Breast epithelium (tissue), 3 donors: ENCODE measurements at regions not wholly inside any gene's neighbourhood (a gene's known extent, or its start where the extent isn't known, plus 50 kb on each side); places are given as distances from the start of the nearest gene placed in this dataset.
"Not testable (repeated sequence)": the region's sequence is repeated elsewhere in the genome, so short reads cannot be mapped to it uniquely, and the experiment has no call there.

Experiments
- POLR2A ChIP-seq: fragments of 450-650 bp; IDR thresholded peaks from one replicate; pipeline ENCODE4 v1.6.1; 2016; ENCODE audit warnings: antibody characterized with exemption, mild to moderate bottlenecking, moderate library complexity
- POLR2AphosphoS5 ChIP-seq, 3 donors: sonication (generic); formaldehyde crosslinking; IDR thresholded peaks; one replicate each; pipeline ENCODE4 v1.6.1; 2017; ENCODE audit warnings: antibody characterized with exemption in 3 of 3
- TF ChIP-seq, protein P1 (sequence below), 3 donors: fragments of 450-650 bp; IDR thresholded peaks; one replicate each; pipeline ENCODE4 v1.5.1; 2016 to 2017; ENCODE audit warnings: antibody characterized with exemption in 3 of 3, mild to moderate bottlenecking in 3 of 3, moderate library complexity in 3 of 3

DNA sequence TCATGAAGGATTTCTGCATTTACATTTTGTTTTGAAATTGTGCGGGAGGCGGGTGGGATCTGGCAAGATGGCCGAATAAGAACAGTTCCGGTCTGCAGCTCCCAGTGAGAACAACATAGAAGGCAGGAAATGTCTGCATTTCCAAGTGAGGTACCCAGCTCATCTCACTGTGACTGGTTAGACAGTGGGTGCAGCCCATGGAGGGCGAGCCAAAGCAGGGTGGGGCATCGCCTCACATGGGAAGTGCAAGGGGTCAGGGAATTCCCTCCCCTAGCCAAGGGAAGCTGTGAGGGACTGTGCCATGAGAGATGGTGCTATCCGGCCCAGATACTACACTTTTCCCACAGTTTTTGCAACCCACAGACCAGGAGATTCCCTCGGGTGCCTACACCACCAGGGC is 215.0 kb upstream of the USP24 start:
- TF ChIP-seq, protein P1, sequence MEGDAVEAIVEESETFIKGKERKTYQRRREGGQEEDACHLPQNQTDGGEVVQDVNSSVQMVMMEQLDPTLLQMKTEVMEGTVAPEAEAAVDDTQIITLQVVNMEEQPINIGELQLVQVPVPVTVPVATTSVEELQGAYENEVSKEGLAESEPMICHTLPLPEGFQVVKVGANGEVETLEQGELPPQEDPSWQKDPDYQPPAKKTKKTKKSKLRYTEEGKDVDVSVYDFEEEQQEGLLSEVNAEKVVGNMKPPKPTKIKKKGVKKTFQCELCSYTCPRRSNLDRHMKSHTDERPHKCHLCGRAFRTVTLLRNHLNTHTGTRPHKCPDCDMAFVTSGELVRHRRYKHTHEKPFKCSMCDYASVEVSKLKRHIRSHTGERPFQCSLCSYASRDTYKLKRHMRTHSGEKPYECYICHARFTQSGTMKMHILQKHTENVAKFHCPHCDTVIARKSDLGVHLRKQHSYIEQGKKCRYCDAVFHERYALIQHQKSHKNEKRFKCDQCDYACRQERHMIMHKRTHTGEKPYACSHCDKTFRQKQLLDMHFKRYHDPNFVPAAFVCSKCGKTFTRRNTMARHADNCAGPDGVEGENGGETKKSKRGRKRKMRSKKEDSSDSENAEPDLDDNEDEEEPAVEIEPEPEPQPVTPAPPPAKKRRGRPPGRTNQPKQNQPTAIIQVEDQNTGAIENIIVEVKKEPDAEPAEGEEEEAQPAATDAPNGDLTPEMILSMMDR (IDR thresholded peaks at IDR 0.05): not testable (repeated sequence)
- not testable (repeated sequence) for TF ChIP-seq POLR2AphosphoS5 (IDR thresholded peaks at IDR 0.05); POLR2A
